Hindlimb muscle (tissue), 1 donor: ENCODE measurements at regions not wholly inside any gene's neighbourhood (a gene's known extent, or its start where the extent isn't known, plus 50 kb on each side); places are given as distances from the start of the nearest gene placed in this dataset.
"Not testable (repeated sequence)": the region's sequence is repeated elsewhere in the genome, so short reads cannot be mapped to it uniquely, and the experiment has no call there.

Source experiments
- DNase-seq: peaks from one replicate; pipeline ENCODE4 v3.0.0-alpha.2; 2013

GRCh38 chr7:81478201-81478600, 291.6 kb downstream of the HGF start:
- DNase-seq, result not testable (repeated sequence)

GRCh38 chr7:81473236-81473635, 296.6 kb downstream of the HGF start:
- no peak for DNase-seq

- DNase-seq, result no peak
These were observed 299.0 kb downstream of the HGF start for GRCh38 chr7:81470724-81471379.

- peak; percentile 75 for DNase-seq
These were observed 299.8 kb downstream of the HGF start for GRCh38 chr7:81469869-81470723.

- no peak for DNase-seq
These were observed 300.5 kb downstream of the HGF start for GRCh38 chr7:81469153-81469868.

GRCh38 chr7:81468526-81468925, 301.3 kb downstream of the HGF start:
- DNase-seq, result no peak

GRCh38 chr7:81467964-81468363, 301.9 kb downstream of the HGF start:
- no peak for DNase-seq

- DNase-seq, result no peak
These were observed 307.2 kb downstream of the HGF start for GRCh38 chr7:81462672-81463071.

- no peak for DNase-seq
These were observed 309.4 kb downstream of the HGF start for GRCh38 chr7:81460250-81461045.

- DNase-seq, result no peak
These were observed 310.4 kb downstream of the HGF start for GRCh38 chr7:81459485-81459884.

GRCh38 chr7:81457852-81458522, 311.9 kb downstream of the HGF start:
- peak; percentile 23 for DNase-seq

GRCh38 chr7:81453770-81454169, 316.1 kb downstream of the HGF start:
- DNase-seq, result not testable (repeated sequence)

- no peak for DNase-seq
These were observed 320.7 kb downstream of the HGF start for GRCh38 chr7:81449105-81449504.

- DNase-seq, result peak; percentile 33
These were observed 322.4 kb downstream of the HGF start for GRCh38 chr7:81447351-81447952.

GRCh38 chr7:81446212-81446611, 323.6 kb downstream of the HGF start:
- DNase-seq, result no peak

- DNase-seq, result no peak
These were observed 324.4 kb downstream of the HGF start for GRCh38 chr7:81445462-81445861.

GRCh38 chr7:81441750-81442149, 328.1 kb downstream of the HGF start:
- DNase-seq, result no peak

GRCh38 chr7:81439591-81439990, 330.3 kb downstream of the HGF start:
- no peak for DNase-seq

GRCh38 chr7:81437160-81437559, 332.7 kb downstream of the HGF start:
- not testable (repeated sequence) for DNase-seq

GRCh38 chr7:81433692-81434331, 336.0 kb downstream of the HGF start:
- no peak for DNase-seq

- no peak for DNase-seq
These were observed 336.6 kb downstream of the HGF start for GRCh38 chr7:81433206-81433605.
